Body of pancreas (tissue), 4 donors: ENCODE measurements at regions not wholly inside any gene's neighbourhood (a gene's known extent, or its start where the extent isn't known, plus 50 kb on each side); places are given as distances from the start of the nearest gene placed in this dataset.

ENCODE experiments used
- POLR2A ChIP-seq, 3 donors: fragments of 450-650 bp; IDR thresholded peaks; one replicate each; pipeline ENCODE4 v1.6.1; 2016; ENCODE audit warnings: antibody characterized with exemption in 3 of 3, mild to moderate bottlenecking in 2 of 3
- TF ChIP-seq, protein P1 (sequence below), 7 experiments: fragments of 450-650 bp in 4 of 7; fragments of 200-600 bp in 3 of 7; sonication (generic) in 3 of 7; IDR thresholded peaks; one replicate each; pipeline ENCODE4 v1.5.1; 2016 to 2019; ENCODE audit warnings: antibody characterized with exemption in 7 of 7

DNA sequence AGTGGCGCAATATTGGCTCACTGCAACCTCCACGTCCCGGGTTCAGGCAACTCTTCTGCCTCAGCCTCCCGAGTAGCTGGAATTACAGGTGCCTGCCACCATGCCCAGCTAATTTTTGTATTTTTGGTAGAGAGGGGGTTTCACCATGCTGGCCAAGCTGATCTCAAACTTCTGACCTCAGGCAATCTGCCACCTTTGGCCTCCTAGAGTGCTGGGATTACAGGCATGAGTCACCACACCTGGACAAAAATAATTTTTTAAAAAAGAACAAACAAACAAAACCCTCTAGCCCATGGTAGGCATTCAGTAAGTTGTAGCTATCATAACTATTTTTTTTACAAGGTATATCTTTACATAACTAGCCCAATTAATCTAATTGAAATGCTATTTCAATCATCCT, 73.9 kb upstream of the CAPRIN1 start:
- TF ChIP-seq, protein P1, sequence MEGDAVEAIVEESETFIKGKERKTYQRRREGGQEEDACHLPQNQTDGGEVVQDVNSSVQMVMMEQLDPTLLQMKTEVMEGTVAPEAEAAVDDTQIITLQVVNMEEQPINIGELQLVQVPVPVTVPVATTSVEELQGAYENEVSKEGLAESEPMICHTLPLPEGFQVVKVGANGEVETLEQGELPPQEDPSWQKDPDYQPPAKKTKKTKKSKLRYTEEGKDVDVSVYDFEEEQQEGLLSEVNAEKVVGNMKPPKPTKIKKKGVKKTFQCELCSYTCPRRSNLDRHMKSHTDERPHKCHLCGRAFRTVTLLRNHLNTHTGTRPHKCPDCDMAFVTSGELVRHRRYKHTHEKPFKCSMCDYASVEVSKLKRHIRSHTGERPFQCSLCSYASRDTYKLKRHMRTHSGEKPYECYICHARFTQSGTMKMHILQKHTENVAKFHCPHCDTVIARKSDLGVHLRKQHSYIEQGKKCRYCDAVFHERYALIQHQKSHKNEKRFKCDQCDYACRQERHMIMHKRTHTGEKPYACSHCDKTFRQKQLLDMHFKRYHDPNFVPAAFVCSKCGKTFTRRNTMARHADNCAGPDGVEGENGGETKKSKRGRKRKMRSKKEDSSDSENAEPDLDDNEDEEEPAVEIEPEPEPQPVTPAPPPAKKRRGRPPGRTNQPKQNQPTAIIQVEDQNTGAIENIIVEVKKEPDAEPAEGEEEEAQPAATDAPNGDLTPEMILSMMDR (IDR thresholded peaks at IDR 0.05) = no peak
- TF ChIP-seq POLR2A (IDR thresholded peaks at IDR 0.05) = no peak
